Astrocyte (in vitro differentiated cells and primary cell): ENCODE measurements at regions not wholly inside any gene's neighbourhood (a gene's known extent, or its start where the extent isn't known, plus 50 kb on each side); places are given as distances from the start of the nearest gene placed in this dataset.

ENCODE experiments used
- DNase-seq: peaks from one replicate; pipeline ENCODE4 v3.0.0-alpha.2; 2010; ENCODE audit warnings: low read depth
- FAIRE-seq: peaks from 2 replicates; lab custom pipeline; 2011; peaks lifted over from hg19 to GRCh38; lab: Jason Lieb, UNC
- H2AFZ ChIP-seq: 2 replicates; pipeline ENCODE4 v1.6.0; 2012; ENCODE audit warnings: low read depth, low read length, inconsistent platforms
- H3K27ac ChIP-seq: 2 replicates; pipeline ENCODE4 v1.5.1; 2011; ENCODE audit warnings: low read depth, low read length, inconsistent platforms
- H3K27me3 ChIP-seq: 2 replicates; pipeline ENCODE4 v1.6.0; 2011; ENCODE audit warnings: low read length, inconsistent platforms; ENCODE audit not compliant: insufficient read depth
- H3K36me3 ChIP-seq: 2 replicates; pipeline ENCODE4 v1.5.1; 2011; ENCODE audit warnings: low read length, inconsistent platforms; ENCODE audit not compliant: insufficient read depth
- H3K4me1 ChIP-seq: 2 replicates; pipeline ENCODE4 v1.5.1; 2011; ENCODE audit warnings: low read length, inconsistent platforms; ENCODE audit not compliant: insufficient read depth
- H3K4me2 ChIP-seq: 2 replicates; pipeline ENCODE4 v1.6.0; 2012; ENCODE audit warnings: low read length, inconsistent platforms
- H3K4me3 ChIP-seq: 2 replicates; pipeline ENCODE4 v1.5.1; 2011; ENCODE audit warnings: low read depth, mild to moderate bottlenecking, low read length, inconsistent platforms; ENCODE audit not compliant: insufficient read depth
- H3K79me2 ChIP-seq: 2 replicates; pipeline ENCODE4 v1.6.0; 2012; ENCODE audit warnings: mild to moderate bottlenecking, low read length, inconsistent platforms; ENCODE audit not compliant: insufficient read depth
- H3K9ac ChIP-seq: 2 replicates; pipeline ENCODE4 v1.6.0; 2012; ENCODE audit warnings: mild to moderate bottlenecking, low read length, inconsistent platforms
- H3K9me3 ChIP-seq: 2 replicates; pipeline ENCODE4 v1.5.1; 2012; ENCODE audit warnings: low read depth, mild to moderate bottlenecking, low read length, inconsistent platforms; ENCODE audit not compliant: insufficient read depth
- H4K20me1 ChIP-seq: 2 replicates; pipeline ENCODE4 v1.6.0; 2012; ENCODE audit warnings: low read length, inconsistent platforms; ENCODE audit not compliant: insufficient read depth
- H3K27ac Mint-ChIP-seq: one replicate; pipeline ENCODE4 v1.8.0; 2021; ENCODE audit warnings: mild to moderate bottlenecking, mixed read lengths; ENCODE audit not compliant: unreplicated experiment
- H3K27me3 Mint-ChIP-seq: one replicate; pipeline ENCODE4 v1.8.0; 2021; ENCODE audit warnings: low read depth, mixed read lengths; ENCODE audit not compliant: unreplicated experiment
- H3K36me3 Mint-ChIP-seq: one replicate; pipeline ENCODE4 v1.8.0; 2021; ENCODE audit warnings: low read depth, mixed read lengths; ENCODE audit not compliant: unreplicated experiment
- H3K4me1 Mint-ChIP-seq: one replicate; pipeline ENCODE4 v1.8.0; 2021; ENCODE audit warnings: low read depth, mixed read lengths; ENCODE audit not compliant: unreplicated experiment
- H3K4me3 Mint-ChIP-seq: one replicate; pipeline ENCODE4 v1.8.0; 2021; ENCODE audit warnings: mild to moderate bottlenecking, moderate library complexity, mixed read lengths; ENCODE audit not compliant: unreplicated experiment
- H3K9me3 Mint-ChIP-seq: one replicate; pipeline ENCODE4 v1.8.0; 2021; ENCODE audit warnings: mild to moderate bottlenecking, mixed read lengths; ENCODE audit not compliant: unreplicated experiment
- CTCF ChIP-seq: IDR thresholded peaks from 2 replicates; pipeline ENCODE4 v1.5.1; 2011; ENCODE audit warnings: low read depth, mild to moderate bottlenecking, inconsistent platforms, low read length, moderate library complexity; ENCODE audit not compliant: insufficient read depth
- EZH2 ChIP-seq: IDR thresholded peaks from 2 replicates; pipeline ENCODE4 v1.6.1; 2012; ENCODE audit warnings: mild to moderate bottlenecking, low read length, inconsistent platforms; ENCODE audit not compliant: insufficient read depth

- no peak for DNase-seq
- H3K9ac ChIP-seq, result no peak overlapping the region
- Mint-ChIP-seq H3K4me1 (no peaks in the 10 kb centered on the region), H3K9me3 (peaks cover 2% of the 10 kb centered on the region), H3K27ac (no peak overlapping the region), H3K36me3 (no peaks in the 10 kb centered on the region), H3K27me3 (peaks cover 5% of the 10 kb centered on the region), H3K4me3 (no peak overlapping the region)
- H3K4me1 ChIP-seq, result no peaks in the 10 kb centered on the region
- no peaks in the 10 kb centered on the region for H3K36me3 ChIP-seq
- TF ChIP-seq EZH2, result no peak
- no peak for TF ChIP-seq CTCF
- no peak overlapping the region for H3K4me3 ChIP-seq
- no peak overlapping the region for H2AFZ ChIP-seq
- H3K27me3 ChIP-seq, result peaks cover 5% of the 10 kb centered on the region
- H4K20me1 ChIP-seq, result no peaks in the 10 kb centered on the region
- H3K79me2 ChIP-seq, result no peaks in the 10 kb centered on the region
- no peaks in the 10 kb centered on the region for H3K9me3 ChIP-seq
- H3K4me2 ChIP-seq, result no peak overlapping the region
- no peak overlapping the region for H3K27ac ChIP-seq
- no peak for FAIRE-seq
Measured at GRCh38 chr10:33754052-33754451, 419.6 kb upstream of the NRP1 start.

GRCh38 chr10:33753389-33753788 is 418.9 kb upstream of the NRP1 start:
- H3K27ac Mint-ChIP-seq, result no peak overlapping the region
- no peak for FAIRE-seq

More at GRCh38 chr10:33753389-33753788, 418.9 kb upstream of the NRP1 start:
- H3K4me3 Mint-ChIP-seq, result no peak overlapping the region
- Histone ChIP-seq H3K27ac (no peak overlapping the region), H4K20me1 (no peaks in the 10 kb centered on the region), H3K4me1 (no peaks in the 10 kb centered on the region), H3K9me3 (no peaks in the 10 kb centered on the region), H3K4me3 (no peak overlapping the region), H3K27me3 (peaks cover 5% of the 10 kb centered on the region), H3K79me2 (no peaks in the 10 kb centered on the region), H3K4me2 (no peak overlapping the region), H3K36me3 (no peaks in the 10 kb centered on the region), H3K9ac (no peak overlapping the region), H2AFZ (no peak overlapping the region)
- no peak for DNase-seq
- no peak for TF ChIP-seq CTCF
- no peak for TF ChIP-seq EZH2
- H3K36me3 Mint-ChIP-seq, result no peaks in the 10 kb centered on the region
- no peaks in the 10 kb centered on the region for H3K4me1 Mint-ChIP-seq
- H3K27me3 Mint-ChIP-seq, result peaks cover 9% of the 10 kb centered on the region
- peaks cover 2% of the 10 kb centered on the region for H3K9me3 Mint-ChIP-seq
